ENCODE measurements at regions not wholly inside any gene's neighbourhood (a gene's known extent, or its start where the extent isn't known, plus 50 kb on each side); places are given as distances from the start of the nearest gene placed in this dataset.

DNA sequence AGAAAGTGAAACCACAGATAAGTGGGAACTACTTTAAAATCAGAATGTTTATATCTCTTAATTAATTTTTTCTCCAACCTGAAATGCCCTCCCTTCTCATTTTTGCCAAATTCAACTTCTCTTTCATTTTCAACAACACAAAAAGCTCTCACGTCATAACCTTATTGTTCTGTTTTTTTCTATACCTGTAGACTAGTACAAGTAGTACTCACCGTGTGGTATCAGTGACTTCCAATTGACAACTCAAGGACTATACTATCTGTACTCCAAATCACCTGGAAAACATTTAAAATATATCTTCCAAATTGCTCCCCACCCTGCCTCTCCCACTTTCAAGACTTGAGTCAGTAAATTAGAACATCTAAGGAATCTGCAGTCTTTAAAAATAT lies 72.8 kb upstream of the ZNF280D start:
- H3K4me3 ChIP-seq (ENCODE audit: low read depth, low read length, poor library complexity, severe bottlenecking) = peak overlapping the region; percentile 18
- intact Hi-C loops (cut with micrococcal nuclease; ENCODE audit: unreplicated experiment) = loop anchor here (5.0 kb wide), 1 partner anchor 74 kb away; the partner anchor contains the start of gene ZNF280D
- peak overlapping the region; percentile 19 for H3K27ac ChIP-seq (ENCODE audit: low read depth, low read length, poor library complexity, severe bottlenecking)
- H3K27me3 ChIP-seq (replicated peaks; ENCODE audit: insufficient read depth, low read depth, low read length, poor library complexity) = no peaks in the 10 kb centered on the region
- H3K4me1 ChIP-seq (ENCODE audit: insufficient read depth, low read length, poor library complexity, severe bottlenecking) = peaks cover 19% of the 10 kb centered on the region
- H3K9me3 ChIP-seq (ENCODE audit: low read depth, low read length, poor library complexity, severe bottlenecking) = peaks cover 32% of the 10 kb centered on the region
- ChIA-PET POLR2A (ENCODE audit: low non-redundant PET) (no interaction called here), CTCF (no interaction called here)
- BruUV-seq (replicated peaks) = TSS peak; percentile 96
- TF ChIP-seq EZH2 (IDR thresholded peaks at IDR 0.05; ENCODE audit: borderline replicate concordance, low read depth, low read length, poor library complexity, severe bottlenecking) = no peak
- TF ChIP-seq, protein P1, sequence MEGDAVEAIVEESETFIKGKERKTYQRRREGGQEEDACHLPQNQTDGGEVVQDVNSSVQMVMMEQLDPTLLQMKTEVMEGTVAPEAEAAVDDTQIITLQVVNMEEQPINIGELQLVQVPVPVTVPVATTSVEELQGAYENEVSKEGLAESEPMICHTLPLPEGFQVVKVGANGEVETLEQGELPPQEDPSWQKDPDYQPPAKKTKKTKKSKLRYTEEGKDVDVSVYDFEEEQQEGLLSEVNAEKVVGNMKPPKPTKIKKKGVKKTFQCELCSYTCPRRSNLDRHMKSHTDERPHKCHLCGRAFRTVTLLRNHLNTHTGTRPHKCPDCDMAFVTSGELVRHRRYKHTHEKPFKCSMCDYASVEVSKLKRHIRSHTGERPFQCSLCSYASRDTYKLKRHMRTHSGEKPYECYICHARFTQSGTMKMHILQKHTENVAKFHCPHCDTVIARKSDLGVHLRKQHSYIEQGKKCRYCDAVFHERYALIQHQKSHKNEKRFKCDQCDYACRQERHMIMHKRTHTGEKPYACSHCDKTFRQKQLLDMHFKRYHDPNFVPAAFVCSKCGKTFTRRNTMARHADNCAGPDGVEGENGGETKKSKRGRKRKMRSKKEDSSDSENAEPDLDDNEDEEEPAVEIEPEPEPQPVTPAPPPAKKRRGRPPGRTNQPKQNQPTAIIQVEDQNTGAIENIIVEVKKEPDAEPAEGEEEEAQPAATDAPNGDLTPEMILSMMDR (conservative IDR thresholded peaks at IDR 0.05; ENCODE audit: low read depth, low read length) = no peak
- DNase-seq (ENCODE audit: low spot score) = no peak
- H3K36me3 ChIP-seq (ENCODE audit: insufficient read depth, low read length, poor library complexity, severe bottlenecking) = no peaks in the 10 kb centered on the region

DNA sequence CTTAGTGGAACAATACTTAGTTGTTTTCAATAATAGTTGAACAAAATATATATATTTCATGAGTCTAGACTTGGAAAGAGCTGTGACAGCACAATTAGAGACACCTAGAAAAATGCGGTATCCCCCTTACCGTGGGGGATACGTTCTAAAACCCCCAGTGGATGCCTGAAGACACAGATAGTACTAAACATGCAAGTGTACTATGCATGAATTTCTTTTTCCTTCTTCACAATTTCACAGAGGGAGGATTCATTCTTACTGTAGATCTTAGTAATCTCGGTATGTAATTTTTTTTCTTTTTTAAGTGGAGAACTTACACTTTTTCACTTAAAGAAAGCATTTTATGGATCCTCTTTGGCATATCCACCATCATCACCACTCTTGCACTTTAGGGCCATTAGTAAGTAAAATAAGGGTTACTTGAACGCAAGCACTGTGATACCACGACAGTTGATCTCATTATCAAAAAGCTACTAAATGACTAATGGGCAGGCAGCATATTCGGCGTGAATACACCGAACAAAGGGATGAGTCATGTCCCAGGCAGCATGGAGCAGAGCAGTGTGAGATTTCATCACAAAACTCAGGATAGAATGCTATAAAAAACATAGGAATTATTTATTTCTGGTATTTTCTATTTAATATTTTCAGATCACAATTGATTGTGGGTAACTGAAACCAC lies 72.3 kb upstream of the ZNF280D start:
- intact Hi-C loops (cut with micrococcal nuclease; ENCODE audit: unreplicated experiment) = loop anchor here (5.0 kb wide), 1 partner anchor 73 kb away; the partner anchor contains the start of gene ZNF280D
- ChIA-PET POLR2A (ENCODE audit: low non-redundant PET) (no interaction called here), CTCF (no interaction called here)
- peak; percentile 90 for DNase-seq (ENCODE audit: low spot score)
- peak overlapping the region; percentile 19 for H3K27ac ChIP-seq (ENCODE audit: low read depth, low read length, poor library complexity, severe bottlenecking)
- peak overlapping the region; percentile 18 for H3K4me3 ChIP-seq (ENCODE audit: low read depth, low read length, poor library complexity, severe bottlenecking)
- H3K36me3 ChIP-seq (ENCODE audit: insufficient read depth, low read length, poor library complexity, severe bottlenecking) = no peaks in the 10 kb centered on the region
- TF ChIP-seq EZH2 (IDR thresholded peaks at IDR 0.05; ENCODE audit: borderline replicate concordance, low read depth, low read length, poor library complexity, severe bottlenecking) = no peak
- TF ChIP-seq, protein P1 (conservative IDR thresholded peaks at IDR 0.05; ENCODE audit: low read depth, low read length) = no peak
- H3K9me3 ChIP-seq (ENCODE audit: low read depth, low read length, poor library complexity, severe bottlenecking) = peaks cover 32% of the 10 kb centered on the region
- TSS peak; percentile 91 for BruUV-seq (replicated peaks)
- H3K27me3 ChIP-seq (replicated peaks; ENCODE audit: insufficient read depth, low read depth, low read length, poor library complexity) = no peaks in the 10 kb centered on the region
- H3K4me1 ChIP-seq (ENCODE audit: insufficient read depth, low read length, poor library complexity, severe bottlenecking) = peaks cover 19% of the 10 kb centered on the region

DNA sequence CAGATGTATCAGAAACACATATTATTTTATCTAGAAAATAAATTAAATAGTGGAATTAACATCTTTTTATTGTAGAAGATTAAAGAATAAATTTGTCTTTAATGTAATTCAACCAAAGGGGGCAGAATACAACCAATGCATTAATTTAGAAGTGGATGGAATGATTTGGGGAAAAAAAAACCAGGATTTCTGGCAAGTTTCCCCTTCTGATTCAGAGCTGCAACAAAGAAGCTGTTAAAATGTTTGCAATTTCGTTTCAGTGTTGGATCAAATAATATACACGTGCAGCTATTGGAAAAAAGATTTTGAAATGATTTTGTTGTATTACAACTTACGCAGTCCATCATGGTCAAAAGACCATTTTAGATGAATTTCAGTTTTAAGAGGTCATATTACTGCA lies 71.6 kb upstream of the ZNF280D start:
- peak; percentile 32 for DNase-seq (ENCODE audit: low spot score)
- ChIA-PET CTCF (no interaction called here), POLR2A (ENCODE audit: low non-redundant PET) (interaction anchor here (0.7 kb wide), 1 partner anchor 17 kb away, joined by 3 read pairs; no protein-coding TSS in a partner anchor)
- Histone ChIP-seq H3K27ac (ENCODE audit: low read depth, low read length, poor library complexity, severe bottlenecking) (peak overlapping the region; percentile 19), H3K4me3 (ENCODE audit: low read depth, low read length, poor library complexity, severe bottlenecking) (no peak overlapping the region), H3K9me3 (ENCODE audit: low read depth, low read length, poor library complexity, severe bottlenecking) (peaks cover 32% of the 10 kb centered on the region), H3K36me3 (ENCODE audit: insufficient read depth, low read length, poor library complexity, severe bottlenecking) (no peaks in the 10 kb centered on the region), H3K4me1 (ENCODE audit: insufficient read depth, low read length, poor library complexity, severe bottlenecking) (peaks cover 19% of the 10 kb centered on the region), H3K27me3 (replicated peaks; ENCODE audit: insufficient read depth, low read depth, low read length, poor library complexity) (no peaks in the 10 kb centered on the region)
- intact Hi-C loops (cut with micrococcal nuclease; ENCODE audit: unreplicated experiment) = loop anchor here (5.0 kb wide), 1 partner anchor 73 kb away; the partner anchor contains the start of gene ZNF280D
- no peak for TF ChIP-seq EZH2 (IDR thresholded peaks at IDR 0.05; ENCODE audit: borderline replicate concordance, low read depth, low read length, poor library complexity, severe bottlenecking)
- TF ChIP-seq, protein P1 (conservative IDR thresholded peaks at IDR 0.05; ENCODE audit: low read depth, low read length) = no peak
- no TSS peak for BruUV-seq (replicated peaks)
